H1 (cell line): ENCODE measurements at regions not wholly inside any gene's neighbourhood (a gene's known extent, or its start where the extent isn't known, plus 50 kb on each side); places are given as distances from the start of the nearest gene placed in this dataset.
A peak's percentile ranks its signal among the peaks of the same experiment; 100 is the strongest.

ENCODE experiments used
- CTCF ChIA-PET: fragments of 300-600 bp; sonication (Branson Sonifier 250); formaldehyde crosslinking; loops from one replicate; lab custom pipeline; 2021; ENCODE audit not compliant: partially characterized antibody; lab: Charles Lee
- POLR2A ChIA-PET: fragments of 300-600 bp; sonication (Branson Sonifier 250); formaldehyde crosslinking; loops from one replicate; lab custom pipeline; 2021; ENCODE audit warnings: inconsistent platforms; ENCODE audit not compliant: partially characterized antibody; lab: Charles Lee
- DNase-seq, 2 experiments: peaks; one replicate each; pipeline versions ENCODE4 v3.0.0 to v3.0.0-alpha.2; 2010 to 2022; ENCODE audit warnings: low spot score in 2 of 2, low read depth in 1 of 2, mixed read lengths in 1 of 2
- FAIRE-seq: peaks from 2 replicates; lab custom pipeline; 2011; peaks lifted over from hg19 to GRCh38; lab: Jason Lieb, UNC
- H2AFZ ChIP-seq: 2 replicates; pipeline ENCODE4 v1.8.1; 2012; ENCODE audit warnings: low read length, inconsistent platforms
- H2AK5ac ChIP-seq: 2 replicates; pipeline ENCODE4 v1.6.1; 2013; ENCODE audit warnings: low read depth, low read length
- H2BK120ac ChIP-seq: replicated peaks from 2 replicates; pipeline ENCODE3; 2013; ENCODE audit warnings: low read depth, low read length, inconsistent platforms
- H2BK12ac ChIP-seq: 2 replicates; pipeline ENCODE4 v1.6.1; 2013; ENCODE audit warnings: low read depth, low read length
- H2BK15ac ChIP-seq: 2 replicates; pipeline ENCODE4 v1.6.1; 2013; ENCODE audit warnings: low read length
- H2BK20ac ChIP-seq: 2 replicates; pipeline ENCODE4 v1.6.1; 2013; ENCODE audit warnings: low read length
- H2BK5ac ChIP-seq: 2 replicates; pipeline ENCODE4 v1.6.1; 2013; ENCODE audit warnings: low read depth, low read length
- H3K14ac ChIP-seq: 2 replicates; pipeline ENCODE4 v1.6.1; 2013; ENCODE audit warnings: inconsistent platforms; ENCODE audit not compliant: insufficient read length
- H3K18ac ChIP-seq: 2 replicates; pipeline ENCODE4 v1.6.1; 2013; ENCODE audit warnings: low read length; ENCODE audit errors: extremely low read depth
- H3K23ac ChIP-seq: 2 replicates; pipeline ENCODE4 v1.6.1; 2013; ENCODE audit warnings: inconsistent platforms; ENCODE audit not compliant: insufficient read length
- H3K23me2 ChIP-seq: 2 replicates; pipeline ENCODE4 v1.6.1; 2013; ENCODE audit warnings: low read depth, low read length
- H3K27ac ChIP-seq: 2 replicates; pipeline ENCODE4 v1.6.1; 2011; ENCODE audit warnings: low read depth, low read length, inconsistent platforms
- H3K27me3 ChIP-seq, 4 experiments: replicated peaks in 1 of 4; 1 replicate in 1 of 4; 2 replicates in 3 of 4; pipeline versions ENCODE4 v1.6.1 to v1.8.1; 2011 to 2013; ENCODE audit warnings: low read length in 3 of 4, mild to moderate bottlenecking in 3 of 4, inconsistent platforms in 2 of 4, mixed read lengths in 2 of 4, moderate library complexity in 1 of 4; ENCODE audit not compliant: control insufficient read depth in 3 of 4, insufficient read depth in 3 of 4; ENCODE audit errors: extremely low read depth in 1 of 4
- H3K36me3 ChIP-seq, 4 experiments: 2 replicates each; pipeline versions ENCODE4 v1.6.1 to v1.8.1; 2011 to 2013; ENCODE audit warnings: mild to moderate bottlenecking in 4 of 4, low read length in 3 of 4, moderate library complexity in 2 of 4, control low read depth in 1 of 4, inconsistent platforms in 1 of 4; ENCODE audit not compliant: insufficient read depth in 4 of 4, control insufficient read depth in 2 of 4
- H3K4ac ChIP-seq: replicated peaks from 2 replicates; pipeline ENCODE3; 2013; ENCODE audit warnings: low read length, low read depth, mixed read lengths, inconsistent platforms; ENCODE audit not compliant: insufficient read length
- H3K4me1 ChIP-seq, 4 experiments: replicated peaks in 1 of 4; 1 replicate in 1 of 4; 2 replicates in 3 of 4; pipeline versions ENCODE4 v1.6.1 to v1.8.1; 2011 to 2013; ENCODE audit warnings: low read length in 3 of 4, inconsistent platforms in 2 of 4, mixed read lengths in 1 of 4; ENCODE audit not compliant: insufficient read depth in 4 of 4, control insufficient read depth in 3 of 4
- H3K4me2 ChIP-seq, 2 experiments: 2 replicates each; pipeline versions ENCODE4 v1.6.1 to v1.8.1; 2011 to 2013; ENCODE audit warnings: low read depth in 2 of 2, low read length in 2 of 2, control low read depth in 1 of 2, inconsistent platforms in 1 of 2, mild to moderate bottlenecking in 1 of 2; ENCODE audit not compliant: insufficient read depth in 1 of 2
- H3K4me3 ChIP-seq, 4 experiments: fragments of 200-600, 300-600 bp in 1 of 4; sonication (generic), shearing (Covaris generic), sonication (Bioruptor Twin) in 1 of 4; 2 replicates each; pipeline versions ENCODE4 v1.5.1 to v1.8.1; 2011 to 2016; ENCODE audit warnings: low read length in 4 of 4, low read depth in 3 of 4, control low read depth in 2 of 4, inconsistent platforms in 2 of 4, mild to moderate bottlenecking in 2 of 4, mixed read lengths in 1 of 4, moderate library complexity in 1 of 4; ENCODE audit not compliant: insufficient read depth in 2 of 4; ENCODE audit errors: extremely low read depth in 1 of 4
- H3K56ac ChIP-seq: replicated peaks from 2 replicates; pipeline ENCODE3; 2013; ENCODE audit warnings: low read depth, mild to moderate bottlenecking, mixed read lengths, low read length, inconsistent platforms; ENCODE audit not compliant: insufficient read length
- H3K79me1 ChIP-seq: 2 replicates; pipeline ENCODE4 v1.6.1; 2013; ENCODE audit warnings: low read depth, low read length, control low read depth
- H3K79me2 ChIP-seq, 2 experiments: 2 replicates each; pipeline versions ENCODE4 v1.6.1 to v1.8.1; 2012 to 2013; ENCODE audit warnings: low read length in 2 of 2, mild to moderate bottlenecking in 2 of 2, inconsistent platforms in 1 of 2; ENCODE audit not compliant: insufficient read depth in 2 of 2, control insufficient read depth in 1 of 2
- H3K9ac ChIP-seq, 4 experiments: replicated peaks in 1 of 4; 1 replicate in 1 of 4; 2 replicates in 3 of 4; pipeline versions ENCODE4 v1.6.1 to v1.8.1; 2011 to 2013; ENCODE audit warnings: low read depth in 3 of 4, low read length in 3 of 4, control low read depth in 2 of 4, mild to moderate bottlenecking in 2 of 4, moderate library complexity in 2 of 4, inconsistent platforms in 1 of 4; ENCODE audit errors: extremely low read depth in 1 of 4
- H3K9me3 ChIP-seq, 2 experiments: 2 replicates each; pipeline versions ENCODE4 v1.6.1 to v1.8.1; 2012 to 2013; ENCODE audit warnings: mild to moderate bottlenecking in 2 of 2, moderate library complexity in 2 of 2, control low read depth in 1 of 2, inconsistent platforms in 1 of 2, low read depth in 1 of 2, low read length in 1 of 2, mixed read lengths in 1 of 2; ENCODE audit not compliant: insufficient read depth in 2 of 2
- H4K20me1 ChIP-seq, 2 experiments: replicated peaks in 1 of 2; 2 replicates each; pipeline versions ENCODE3 to v1.8.1; 2011 to 2013; ENCODE audit warnings: inconsistent platforms in 2 of 2, low read length in 2 of 2, mild to moderate bottlenecking in 1 of 2; ENCODE audit not compliant: insufficient read depth in 2 of 2, control insufficient read depth in 1 of 2
- H4K5ac ChIP-seq: 2 replicates; pipeline ENCODE4 v1.6.1; 2013; ENCODE audit warnings: low read length, low read depth, mixed read lengths, inconsistent platforms; ENCODE audit not compliant: insufficient read length
- H4K8ac ChIP-seq: 2 replicates; pipeline ENCODE4 v1.8.0; 2013; ENCODE audit warnings: mild to moderate bottlenecking, moderate library complexity, low read length, inconsistent platforms; ENCODE audit not compliant: insufficient read depth; ENCODE audit errors: extremely low read depth
- H4K91ac ChIP-seq: replicated peaks from 2 replicates; pipeline ENCODE3; 2013; ENCODE audit warnings: low read length, mixed read lengths, inconsistent platforms; ENCODE audit not compliant: insufficient read length
- BRCA1 ChIP-seq: IDR thresholded peaks from 2 replicates; pipeline ENCODE4 v1.6.1; 2012; ENCODE audit warnings: low read depth, low read length, improper control_type of control experiment
- CEBPB ChIP-seq: IDR thresholded peaks from 2 replicates; pipeline ENCODE4 v1.6.1; 2012; ENCODE audit warnings: low read depth, low read length
- POLR2AphosphoS5 ChIP-seq: IDR thresholded peaks from 2 replicates; pipeline ENCODE4 v1.6.1; 2011; ENCODE audit warnings: low read depth, low read length
- SAP30 ChIP-seq: fragments of 300-600 bp; sonication (generic); IDR thresholded peaks from 2 replicates; pipeline ENCODE4 v1.7.1; 2012; ENCODE audit warnings: low read length, moderate library complexity, mild to moderate bottlenecking, inconsistent platforms; ENCODE audit not compliant: insufficient read depth, insufficient replicate concordance
- ZNF274 ChIP-seq: IDR thresholded peaks from 2 replicates; pipeline ENCODE4 v1.7.0; 2012; ENCODE audit warnings: low read length, borderline replicate concordance; ENCODE audit errors: extremely low read depth
- WGBS, 2 experiments: shearing (Covaris generic) in 1 of 2; methylation state at CpG; one replicate each; pipeline versions ENCODE4 v1.1.6 to v1.1.7; 2013 to 2015; ENCODE audit warnings: low lambda C conversion rate in 2 of 2, mixed read lengths in 2 of 2, inconsistent platforms in 1 of 2, low coverage in 1 of 2, missing lambda C conversion rate in 1 of 2; ENCODE audit not compliant: insufficient replicate concordance in 2 of 2, insufficient coverage in 1 of 2, insufficient read length in 1 of 2; ENCODE audit errors: extremely low coverage in 1 of 2, missing lambda C conversion rate in 1 of 2; 5-methylcytosine and 5-hydroxymethylcytosine counted together

DNA sequence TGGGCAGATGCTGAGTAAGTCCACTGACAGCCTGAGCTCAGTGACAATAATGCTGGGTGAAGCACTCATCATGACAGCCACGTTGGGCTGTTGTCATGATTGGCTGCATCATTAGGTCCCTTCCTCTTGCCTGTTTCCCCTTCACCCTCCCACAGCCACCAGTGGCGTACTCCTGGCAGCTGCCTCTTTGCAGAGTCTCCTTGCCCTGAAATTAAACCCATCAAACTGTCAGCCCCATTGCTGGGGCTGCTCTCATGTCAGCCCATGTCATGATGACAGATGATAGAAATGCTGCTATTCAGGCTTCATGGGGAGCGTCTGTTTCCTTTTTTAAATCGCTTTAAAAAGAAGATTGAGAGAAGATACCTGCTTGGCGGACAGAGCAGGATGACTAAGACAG is 327.4 kb downstream of the AGTPBP1 start:
- no peak overlapping the region for H3K4me3 ChIP-seq
- no peak overlapping the region for H3K18ac ChIP-seq
- H3K23me2 ChIP-seq = no peaks in the 10 kb centered on the region; the same call in 1 of the 2 replicates
- 79% methylated on average over 5 of the region's 5 CpGs; no CpG with 5 or more reads in 1 of the 2 experiments for WGBS, 2 experiments
- peak overlapping the region; percentile 15; the same call in 1 of the 2 replicates for H2BK20ac ChIP-seq
- no peaks in the 10 kb centered on the region; a peak in 1 of 7 replicates for H3K27me3 ChIP-seq
- H3K23ac ChIP-seq = no peak overlapping the region
- H4K91ac ChIP-seq = no peak overlapping the region
- CTCF ChIA-PET = interaction anchor here (0.7 to 3.5 kb wide), 2 partner anchors 11 to 117 kb away, joined by 3 to 17 read pairs; no protein-coding TSS in a partner anchor
- no peak overlapping the region for H2BK120ac ChIP-seq
- POLR2A ChIA-PET = no interaction called here
- H3K9me3 ChIP-seq = no peaks in the 10 kb centered on the region; a peak in 1 of 4 replicates
- no peak overlapping the region for H2BK5ac ChIP-seq
- no peaks in the 10 kb centered on the region for H3K79me1 ChIP-seq
- H3K9ac ChIP-seq = no peak overlapping the region
- H3K36me3 ChIP-seq = no peaks in the 10 kb centered on the region
- FAIRE-seq = no peak
- no peak for DNase-seq
- H3K4me2 ChIP-seq = 0 out of 4 replicates have a peak overlapping the region, but pooled peaks of 1 of the 2 experiments have one; percentile 32
- no peak overlapping the region for H3K14ac ChIP-seq
- no peak for TF ChIP-seq SAP30
- no peak for TF ChIP-seq ZNF274
- no peak for TF ChIP-seq POLR2AphosphoS5
- TF ChIP-seq BRCA1 = no peak
- TF ChIP-seq CEBPB = no peak
- no peak overlapping the region; the same call in 1 of the 2 replicates for H2BK12ac ChIP-seq
- H2BK15ac ChIP-seq = no peak overlapping the region
- no peak overlapping the region for H4K5ac ChIP-seq
- H4K20me1 ChIP-seq = no peaks in the 10 kb centered on the region
- no peak overlapping the region for H2AK5ac ChIP-seq
- H3K4me1 ChIP-seq = 0 out of 7 replicates have a peak, but pooled peaks cover 0 to 2% (median 0%) of the 10 kb centered on the region in 4 experiments
- H3K56ac ChIP-seq = no peak overlapping the region
- H4K8ac ChIP-seq = no peak overlapping the region
- H2AFZ ChIP-seq = peak overlapping the region; percentile 75
- no peak overlapping the region for H3K27ac ChIP-seq
- H3K4ac ChIP-seq = no peak overlapping the region
- H3K79me2 ChIP-seq = no peaks in the 10 kb centered on the region
